A549 (cell line): ENCODE measurements at regions not wholly inside any gene's neighbourhood (a gene's known extent, or its start where the extent isn't known, plus 50 kb on each side); places are given as distances from the start of the nearest gene placed in this dataset.

Experiments used
- CTCF ChIP-seq: fragments of >200 bp; sonication (Bioruptor Twin); formaldehyde crosslinking; IDR thresholded peaks from 3 replicates; pipeline ENCODE4 v1.5.1; 2016
- TF ChIP-seq, protein P1 (sequence below): fragments of 200-600 bp; sonication (generic); IDR thresholded peaks from 2 replicates; pipeline ENCODE4 v1.6.1; 2016; ENCODE audit warnings: antibody characterized with exemption, mild to moderate bottlenecking, moderate library complexity

DNA sequence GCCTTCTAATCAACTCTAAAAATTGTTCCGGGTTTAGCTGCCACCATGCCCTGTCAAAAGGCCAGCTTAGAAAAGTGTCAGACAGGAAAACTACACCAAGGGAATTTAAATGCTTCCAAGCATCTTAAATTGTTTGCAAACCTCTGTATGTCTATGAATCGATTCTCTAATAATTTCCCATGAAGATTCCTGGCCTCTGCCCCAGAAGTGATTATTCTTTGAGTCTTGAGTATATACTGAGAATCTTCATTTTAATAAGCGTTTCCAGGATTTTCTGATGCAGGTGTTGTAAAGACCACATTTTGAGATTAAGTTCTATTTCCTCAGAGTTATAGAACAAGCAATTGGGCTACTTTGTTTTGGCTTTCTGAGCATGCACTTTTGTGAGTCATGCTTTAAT, 471.8 kb upstream of the JAG1 start:
- TF ChIP-seq, protein P1, sequence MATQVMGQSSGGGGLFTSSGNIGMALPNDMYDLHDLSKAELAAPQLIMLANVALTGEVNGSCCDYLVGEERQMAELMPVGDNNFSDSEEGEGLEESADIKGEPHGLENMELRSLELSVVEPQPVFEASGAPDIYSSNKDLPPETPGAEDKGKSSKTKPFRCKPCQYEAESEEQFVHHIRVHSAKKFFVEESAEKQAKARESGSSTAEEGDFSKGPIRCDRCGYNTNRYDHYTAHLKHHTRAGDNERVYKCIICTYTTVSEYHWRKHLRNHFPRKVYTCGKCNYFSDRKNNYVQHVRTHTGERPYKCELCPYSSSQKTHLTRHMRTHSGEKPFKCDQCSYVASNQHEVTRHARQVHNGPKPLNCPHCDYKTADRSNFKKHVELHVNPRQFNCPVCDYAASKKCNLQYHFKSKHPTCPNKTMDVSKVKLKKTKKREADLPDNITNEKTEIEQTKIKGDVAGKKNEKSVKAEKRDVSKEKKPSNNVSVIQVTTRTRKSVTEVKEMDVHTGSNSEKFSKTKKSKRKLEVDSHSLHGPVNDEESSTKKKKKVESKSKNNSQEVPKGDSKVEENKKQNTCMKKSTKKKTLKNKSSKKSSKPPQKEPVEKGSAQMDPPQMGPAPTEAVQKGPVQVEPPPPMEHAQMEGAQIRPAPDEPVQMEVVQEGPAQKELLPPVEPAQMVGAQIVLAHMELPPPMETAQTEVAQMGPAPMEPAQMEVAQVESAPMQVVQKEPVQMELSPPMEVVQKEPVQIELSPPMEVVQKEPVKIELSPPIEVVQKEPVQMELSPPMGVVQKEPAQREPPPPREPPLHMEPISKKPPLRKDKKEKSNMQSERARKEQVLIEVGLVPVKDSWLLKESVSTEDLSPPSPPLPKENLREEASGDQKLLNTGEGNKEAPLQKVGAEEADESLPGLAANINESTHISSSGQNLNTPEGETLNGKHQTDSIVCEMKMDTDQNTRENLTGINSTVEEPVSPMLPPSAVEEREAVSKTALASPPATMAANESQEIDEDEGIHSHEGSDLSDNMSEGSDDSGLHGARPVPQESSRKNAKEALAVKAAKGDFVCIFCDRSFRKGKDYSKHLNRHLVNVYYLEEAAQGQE = no peak
- no peak for TF ChIP-seq CTCF
